GM23338 (cell line): ENCODE measurements at regions not wholly inside any gene's neighbourhood (a gene's known extent, or its start where the extent isn't known, plus 50 kb on each side); places are given as distances from the start of the nearest gene placed in this dataset.

Source experiments
- CREB1 ChIP-seq: fragments of 250-450 bp; sonication (Bioruptor Pico); IDR thresholded peaks from 2 replicates; pipeline ENCODE4 v1.5.0; 2020; ENCODE audit warnings: low read depth, mild to moderate bottlenecking, moderate library complexity
- JUNB ChIP-seq: IDR thresholded peaks from one replicate; pipeline ENCODE4 v1.6.1; 2016; ENCODE audit warnings: antibody characterized with exemption; ENCODE audit not compliant: unreplicated experiment
- NANOG ChIP-seq: IDR thresholded peaks from 2 replicates; pipeline ENCODE4 v1.6.1; 2016; ENCODE audit warnings: antibody characterized with exemption, borderline replicate concordance
- POLR2AphosphoS5 ChIP-seq: IDR thresholded peaks from 2 replicates; pipeline ENCODE4 v1.6.1; 2016; ENCODE audit warnings: antibody characterized with exemption, low read depth
- STAT1 ChIP-seq: IDR thresholded peaks from one replicate; pipeline ENCODE4 v1.6.1; 2016; ENCODE audit warnings: antibody characterized with exemption; ENCODE audit not compliant: unreplicated experiment
- ZNF331 ChIP-seq: fragments of 250-450 bp; sonication (Bioruptor Pico); IDR thresholded peaks from 2 replicates; pipeline ENCODE4 v1.5.0; 2020; ENCODE audit warnings: low read depth, mild to moderate bottlenecking, moderate library complexity
- TF ChIP-seq, protein P1 (sequence below): fragments of 250-450 bp; sonication (Bioruptor Pico); IDR thresholded peaks from 2 replicates; pipeline ENCODE4 v1.5.0; 2020; ENCODE audit warnings: mild to moderate bottlenecking, moderate library complexity
- TF ChIP-seq, protein P2 (sequence below), 2 experiments: fragments of 200-600 bp in 1 of 2; sonication (generic) in 1 of 2; conservative IDR thresholded peaks; 2 replicates each; pipeline versions ENCODE4 v1.5.1 to v1.6.1; 2016 to 2017; ENCODE audit warnings: antibody characterized with exemption in 2 of 2, low read depth in 2 of 2, mild to moderate bottlenecking in 2 of 2, moderate library complexity in 1 of 2

DNA sequence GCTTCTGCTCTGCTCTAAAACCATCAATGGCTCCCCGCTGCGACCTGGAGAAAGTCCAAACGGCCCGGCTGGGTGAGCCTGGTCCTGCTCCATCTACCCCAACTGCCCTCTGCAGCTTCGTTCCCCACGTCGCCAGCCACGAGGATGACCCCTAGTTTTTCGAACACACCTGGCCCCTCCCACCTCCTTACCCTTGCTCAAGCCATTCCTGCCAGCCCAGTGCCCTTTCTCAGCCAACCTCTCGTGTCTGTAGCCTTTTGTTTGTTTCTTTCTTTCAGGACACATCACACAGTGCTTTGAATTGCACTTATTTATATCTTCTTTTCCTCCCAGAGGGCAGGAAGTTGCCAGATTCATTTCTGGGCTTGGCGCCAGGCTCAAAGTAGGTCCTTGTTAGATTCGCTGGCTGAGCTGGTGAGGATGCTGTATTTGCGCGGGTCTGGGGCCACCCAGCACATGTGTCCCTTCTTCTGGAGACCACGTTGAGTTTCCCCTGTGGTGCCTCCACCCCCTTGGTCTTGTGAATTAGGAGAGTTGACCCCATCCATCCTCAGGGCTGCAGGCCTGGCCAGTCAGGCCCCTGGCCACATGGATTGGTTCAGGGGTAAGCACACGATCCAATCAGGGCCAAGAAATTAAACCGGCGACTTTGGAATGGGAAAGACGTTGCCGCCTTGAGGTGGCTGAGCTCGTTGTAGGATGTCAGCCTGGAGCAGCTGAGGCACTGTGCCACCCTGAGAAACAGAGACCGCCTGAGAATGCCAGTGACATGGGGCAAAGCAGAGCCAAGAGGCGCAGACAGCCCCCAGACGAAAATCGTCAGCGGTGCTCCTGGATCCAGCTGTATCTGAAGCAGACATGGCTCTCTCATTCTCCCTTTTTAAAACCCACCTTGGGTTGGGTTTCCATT lies 156.0 kb downstream of the CEBPB start (continued):
- TF ChIP-seq, protein P1, sequence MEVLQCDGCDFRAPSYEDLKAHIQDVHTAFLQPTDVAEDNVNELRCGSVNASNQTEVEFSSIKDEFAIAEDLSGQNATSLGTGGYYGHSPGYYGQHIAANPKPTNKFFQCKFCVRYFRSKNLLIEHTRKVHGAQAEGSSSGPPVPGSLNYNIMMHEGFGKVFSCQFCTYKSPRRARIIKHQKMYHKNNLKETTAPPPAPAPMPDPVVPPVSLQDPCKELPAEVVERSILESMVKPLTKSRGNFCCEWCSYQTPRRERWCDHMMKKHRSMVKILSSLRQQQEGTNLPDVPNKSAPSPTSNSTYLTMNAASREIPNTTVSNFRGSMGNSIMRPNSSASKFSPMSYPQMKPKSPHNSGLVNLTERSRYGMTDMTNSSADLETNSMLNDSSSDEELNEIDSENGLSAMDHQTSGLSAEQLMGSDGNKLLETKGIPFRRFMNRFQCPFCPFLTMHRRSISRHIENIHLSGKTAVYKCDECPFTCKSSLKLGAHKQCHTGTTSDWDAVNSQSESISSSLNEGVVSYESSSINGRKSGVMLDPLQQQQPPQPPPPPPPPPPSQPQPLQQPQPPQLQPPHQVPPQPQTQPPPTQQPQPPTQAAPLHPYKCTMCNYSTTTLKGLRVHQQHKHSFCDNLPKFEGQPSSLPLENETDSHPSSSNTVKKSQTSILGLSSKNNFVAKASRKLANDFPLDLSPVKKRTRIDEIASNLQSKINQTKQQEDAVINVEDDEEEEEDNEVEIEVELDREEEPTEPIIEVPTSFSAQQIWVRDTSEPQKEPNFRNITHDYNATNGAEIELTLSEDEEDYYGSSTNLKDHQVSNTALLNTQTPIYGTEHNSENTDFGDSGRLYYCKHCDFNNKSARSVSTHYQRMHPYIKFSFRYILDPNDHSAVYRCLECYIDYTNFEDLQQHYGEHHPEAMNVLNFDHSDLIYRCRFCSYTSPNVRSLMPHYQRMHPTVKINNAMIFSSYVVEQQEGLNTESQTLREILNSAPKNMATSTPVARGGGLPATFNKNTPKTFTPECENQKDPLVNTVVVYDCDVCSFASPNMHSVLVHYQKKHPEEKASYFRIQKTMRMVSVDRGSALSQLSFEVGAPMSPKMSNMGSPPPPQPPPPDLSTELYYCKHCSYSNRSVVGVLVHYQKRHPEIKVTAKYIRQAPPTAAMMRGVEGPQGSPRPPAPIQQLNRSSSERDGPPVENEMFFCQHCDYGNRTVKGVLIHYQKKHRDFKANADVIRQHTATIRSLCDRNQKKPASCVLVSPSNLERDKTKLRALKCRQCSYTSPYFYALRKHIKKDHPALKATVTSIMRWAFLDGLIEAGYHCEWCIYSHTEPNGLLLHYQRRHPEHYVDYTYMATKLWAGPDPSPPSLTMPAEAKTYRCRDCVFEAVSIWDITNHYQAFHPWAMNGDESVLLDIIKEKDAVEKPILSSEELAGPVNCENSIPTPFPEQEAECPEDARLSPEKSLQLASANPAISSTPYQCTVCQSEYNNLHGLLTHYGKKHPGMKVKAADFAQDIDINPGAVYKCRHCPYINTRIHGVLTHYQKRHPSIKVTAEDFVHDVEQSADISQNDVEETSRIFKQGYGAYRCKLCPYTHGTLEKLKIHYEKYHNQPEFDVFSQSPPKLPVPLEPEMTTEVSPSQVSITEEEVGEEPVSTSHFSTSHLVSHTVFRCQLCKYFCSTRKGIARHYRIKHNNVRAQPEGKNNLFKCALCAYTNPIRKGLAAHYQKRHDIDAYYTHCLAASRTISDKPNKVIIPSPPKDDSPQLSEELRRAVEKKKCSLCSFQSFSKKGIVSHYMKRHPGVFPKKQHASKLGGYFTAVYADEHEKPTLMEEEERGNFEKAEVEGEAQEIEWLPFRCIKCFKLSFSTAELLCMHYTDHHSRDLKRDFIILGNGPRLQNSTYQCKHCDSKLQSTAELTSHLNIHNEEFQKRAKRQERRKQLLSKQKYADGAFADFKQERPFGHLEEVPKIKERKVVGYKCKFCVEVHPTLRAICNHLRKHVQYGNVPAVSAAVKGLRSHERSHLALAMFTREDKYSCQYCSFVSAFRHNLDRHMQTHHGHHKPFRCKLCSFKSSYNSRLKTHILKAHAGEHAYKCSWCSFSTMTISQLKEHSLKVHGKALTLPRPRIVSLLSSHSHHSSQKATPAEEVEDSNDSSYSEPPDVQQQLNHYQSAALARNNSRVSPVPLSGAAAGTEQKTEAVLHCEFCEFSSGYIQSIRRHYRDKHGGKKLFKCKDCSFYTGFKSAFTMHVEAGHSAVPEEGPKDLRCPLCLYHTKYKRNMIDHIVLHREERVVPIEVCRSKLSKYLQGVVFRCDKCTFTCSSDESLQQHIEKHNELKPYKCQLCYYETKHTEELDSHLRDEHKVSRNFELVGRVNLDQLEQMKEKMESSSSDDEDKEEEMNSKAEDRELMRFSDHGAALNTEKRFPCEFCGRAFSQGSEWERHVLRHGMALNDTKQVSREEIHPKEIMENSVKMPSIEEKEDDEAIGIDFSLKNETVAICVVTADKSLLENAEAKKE (CRISPR knock-in tag), result no peak
- TF ChIP-seq STAT1 (no peak), ZNF331 (CRISPR knock-in tag) (no peak), NANOG (no peak), POLR2AphosphoS5 (no peak), CREB1 (no peak), JUNB (no peak)
- TF ChIP-seq, protein P2, sequence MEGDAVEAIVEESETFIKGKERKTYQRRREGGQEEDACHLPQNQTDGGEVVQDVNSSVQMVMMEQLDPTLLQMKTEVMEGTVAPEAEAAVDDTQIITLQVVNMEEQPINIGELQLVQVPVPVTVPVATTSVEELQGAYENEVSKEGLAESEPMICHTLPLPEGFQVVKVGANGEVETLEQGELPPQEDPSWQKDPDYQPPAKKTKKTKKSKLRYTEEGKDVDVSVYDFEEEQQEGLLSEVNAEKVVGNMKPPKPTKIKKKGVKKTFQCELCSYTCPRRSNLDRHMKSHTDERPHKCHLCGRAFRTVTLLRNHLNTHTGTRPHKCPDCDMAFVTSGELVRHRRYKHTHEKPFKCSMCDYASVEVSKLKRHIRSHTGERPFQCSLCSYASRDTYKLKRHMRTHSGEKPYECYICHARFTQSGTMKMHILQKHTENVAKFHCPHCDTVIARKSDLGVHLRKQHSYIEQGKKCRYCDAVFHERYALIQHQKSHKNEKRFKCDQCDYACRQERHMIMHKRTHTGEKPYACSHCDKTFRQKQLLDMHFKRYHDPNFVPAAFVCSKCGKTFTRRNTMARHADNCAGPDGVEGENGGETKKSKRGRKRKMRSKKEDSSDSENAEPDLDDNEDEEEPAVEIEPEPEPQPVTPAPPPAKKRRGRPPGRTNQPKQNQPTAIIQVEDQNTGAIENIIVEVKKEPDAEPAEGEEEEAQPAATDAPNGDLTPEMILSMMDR (conservative IDR thresholded peaks at IDR 0.05; ENCODE audit: low read depth in 2 of 2), result no peak
